ENCODE measurements at regions not wholly inside any gene's neighbourhood (a gene's known extent, or its start where the extent isn't known, plus 50 kb on each side); places are given as distances from the start of the nearest gene placed in this dataset.
"Not testable (repeated sequence)": the region's sequence is repeated elsewhere in the genome, so short reads cannot be mapped to it uniquely, and the experiment has no call there.

GRCh38 chr6:131336596-131336995 lies 201.3 kb downstream of the AKAP7 start:
- Histone ChIP-seq H3K4me1 (ENCODE audit: control insufficient read depth in 1 of 2, insufficient read depth in 2 of 2, low read length in 2 of 2) (no peaks in the 10 kb centered on the region), H3K4me3 (ENCODE audit: low read length in 2 of 2) (no peak overlapping the region), H3K27me3 (ENCODE audit: control insufficient read depth in 1 of 2, insufficient read depth in 2 of 2, low read length in 1 of 2) (no peaks in the 10 kb centered on the region), H3K36me3 (ENCODE audit: control insufficient read depth in 1 of 2, insufficient read depth in 2 of 2, low read length in 1 of 2) (no peaks in the 10 kb centered on the region), H3K9me3 (ENCODE audit: control insufficient read depth, low read length) (no peaks in the 10 kb centered on the region), H3K27ac (ENCODE audit: low read depth in 1 of 2, low read length in 2 of 2) (no peak overlapping the region)
- WGBS, 2 donors, result 86% methylated on average over 4 of the region's 4 CpGs
- intact Hi-C loops (cut with DNase I), result no loop called here
- ATAC-seq (ENCODE audit: low FRiP score) (no peak), DNase-seq (no peak)

- H3K36me3 ChIP-seq (ENCODE audit: control insufficient read depth in 1 of 2, insufficient read depth in 2 of 2, low read length in 1 of 2); DNase-seq; H3K27ac ChIP-seq (ENCODE audit: low read depth in 1 of 2, low read length in 2 of 2); H3K4me3 ChIP-seq (ENCODE audit: low read length in 2 of 2); H3K27me3 ChIP-seq (ENCODE audit: control insufficient read depth in 1 of 2, insufficient read depth in 2 of 2, low read length in 1 of 2); ATAC-seq (ENCODE audit: low FRiP score); intact Hi-C loops (cut with DNase I); H3K9me3 ChIP-seq (ENCODE audit: control insufficient read depth, low read length); H3K4me1 ChIP-seq (ENCODE audit: control insufficient read depth in 1 of 2, insufficient read depth in 2 of 2, low read length in 2 of 2): not testable (repeated sequence)
- 64 to 68% methylated on average over 4 of the region's 4 CpGs for WGBS, 2 donors
Measured at GRCh38 chr6:131346896-131347295, 211.6 kb downstream of the AKAP7 start.

GRCh38 chr6:131348572-131348971 lies 213.3 kb downstream of the AKAP7 start:
- Histone ChIP-seq H3K27me3 (ENCODE audit: control insufficient read depth in 1 of 2, insufficient read depth in 2 of 2, low read length in 1 of 2) (no peaks in the 10 kb centered on the region), H3K4me3 (ENCODE audit: low read length in 2 of 2) (no peak overlapping the region), H3K4me1 (ENCODE audit: control insufficient read depth in 1 of 2, insufficient read depth in 2 of 2, low read length in 2 of 2) (no peaks in the 10 kb centered on the region), H3K9me3 (ENCODE audit: control insufficient read depth, low read length) (no peaks in the 10 kb centered on the region), H3K36me3 (ENCODE audit: control insufficient read depth in 1 of 2, insufficient read depth in 2 of 2, low read length in 1 of 2) (no peaks in the 10 kb centered on the region), H3K27ac (ENCODE audit: low read depth in 1 of 2, low read length in 2 of 2) (no peak overlapping the region)
- 61 to 67% methylated on average over 5 of the region's 5 CpGs for WGBS, 2 donors
- intact Hi-C loops (cut with DNase I), result no loop called here
- DNase-seq (no peak), ATAC-seq (ENCODE audit: low FRiP score) (no peak)

- intact Hi-C loops (cut with DNase I), result no loop called here
- Histone ChIP-seq H3K27ac (ENCODE audit: low read depth in 1 of 2, low read length in 2 of 2) (no peak overlapping the region), H3K9me3 (ENCODE audit: control insufficient read depth, low read length) (no peaks in the 10 kb centered on the region), H3K36me3 (ENCODE audit: control insufficient read depth in 1 of 2, insufficient read depth in 2 of 2, low read length in 1 of 2) (no peaks in the 10 kb centered on the region), H3K27me3 (ENCODE audit: control insufficient read depth in 1 of 2, insufficient read depth in 2 of 2, low read length in 1 of 2) (no peaks in the 10 kb centered on the region), H3K4me1 (ENCODE audit: control insufficient read depth in 1 of 2, insufficient read depth in 2 of 2, low read length in 2 of 2) (no peaks in the 10 kb centered on the region), H3K4me3 (ENCODE audit: low read length in 2 of 2) (no peak overlapping the region)
- ATAC-seq (ENCODE audit: low FRiP score) (no peak), DNase-seq (no peak)
- WGBS, 2 donors, result 38 to 85% methylated on average over 1 of the region's 1 CpG
Measured at GRCh38 chr6:131349199-131349598, 213.9 kb downstream of the AKAP7 start.

- H3K27ac ChIP-seq (ENCODE audit: low read depth in 1 of 2, low read length in 2 of 2), result no peak overlapping the region
- H3K4me1 ChIP-seq (ENCODE audit: control insufficient read depth in 1 of 2, insufficient read depth in 2 of 2, low read length in 2 of 2), result no peaks in the 10 kb centered on the region
- no peaks in the 10 kb centered on the region for H3K36me3 ChIP-seq (ENCODE audit: control insufficient read depth in 1 of 2, insufficient read depth in 2 of 2, low read length in 1 of 2)
- 95 to 96% methylated on average over 3 of the region's 3 CpGs for WGBS, 2 donors
- no peaks in the 10 kb centered on the region for H3K9me3 ChIP-seq (ENCODE audit: control insufficient read depth, low read length)
- H3K4me3 ChIP-seq (ENCODE audit: low read length in 2 of 2), result no peak overlapping the region
- ATAC-seq (ENCODE audit: low FRiP score) (no peak), DNase-seq (no peak)
- intact Hi-C loops (cut with DNase I), result no loop called here
- no peaks in the 10 kb centered on the region for H3K27me3 ChIP-seq (ENCODE audit: control insufficient read depth in 1 of 2, insufficient read depth in 2 of 2, low read length in 1 of 2)
Measured at GRCh38 chr6:131353106-131353505, 217.8 kb downstream of the AKAP7 start.

- Histone ChIP-seq H3K27ac (ENCODE audit: low read depth in 1 of 2, low read length in 2 of 2) (no peak overlapping the region), H3K36me3 (ENCODE audit: control insufficient read depth in 1 of 2, insufficient read depth in 2 of 2, low read length in 1 of 2) (no peaks in the 10 kb centered on the region), H3K4me1 (ENCODE audit: control insufficient read depth in 1 of 2, insufficient read depth in 2 of 2, low read length in 2 of 2) (no peaks in the 10 kb centered on the region), H3K9me3 (ENCODE audit: control insufficient read depth, low read length) (no peaks in the 10 kb centered on the region), H3K27me3 (ENCODE audit: control insufficient read depth in 1 of 2, insufficient read depth in 2 of 2, low read length in 1 of 2) (no peaks in the 10 kb centered on the region), H3K4me3 (ENCODE audit: low read length in 2 of 2) (no peak overlapping the region)
- 95 to 97% methylated on average over 4 of the region's 4 CpGs for WGBS, 2 donors
- no peak for ATAC-seq (ENCODE audit: low FRiP score)
- intact Hi-C loops (cut with DNase I), result no loop called here
- no peak for DNase-seq
Measured at GRCh38 chr6:131353876-131354275, 218.6 kb downstream of the AKAP7 start.

GRCh38 chr6:131354356-131354755 lies 218.7 kb upstream of the ARG1 start:
- intact Hi-C loops (cut with DNase I), result no loop called here
- Histone ChIP-seq H3K4me3 (ENCODE audit: low read length in 2 of 2) (no peak overlapping the region), H3K27me3 (ENCODE audit: control insufficient read depth in 1 of 2, insufficient read depth in 2 of 2, low read length in 1 of 2) (no peaks in the 10 kb centered on the region), H3K4me1 (ENCODE audit: control insufficient read depth in 1 of 2, insufficient read depth in 2 of 2, low read length in 2 of 2) (no peaks in the 10 kb centered on the region), H3K27ac (ENCODE audit: low read depth in 1 of 2, low read length in 2 of 2) (no peak overlapping the region), H3K9me3 (ENCODE audit: control insufficient read depth, low read length) (no peaks in the 10 kb centered on the region), H3K36me3 (ENCODE audit: control insufficient read depth in 1 of 2, insufficient read depth in 2 of 2, low read length in 1 of 2) (no peaks in the 10 kb centered on the region)
- WGBS, 2 donors, result 84 to 94% methylated on average over 2 of the region's 2 CpGs
- ATAC-seq (ENCODE audit: low FRiP score), result no peak
- no peak for DNase-seq

- intact Hi-C loops (cut with DNase I), result no loop called here
- Histone ChIP-seq H3K27me3 (ENCODE audit: control insufficient read depth in 1 of 2, insufficient read depth in 2 of 2, low read length in 1 of 2) (no peaks in the 10 kb centered on the region), H3K27ac (ENCODE audit: low read depth in 1 of 2, low read length in 2 of 2) (no peak overlapping the region), H3K36me3 (ENCODE audit: control insufficient read depth in 1 of 2, insufficient read depth in 2 of 2, low read length in 1 of 2) (no peaks in the 10 kb centered on the region), H3K4me1 (ENCODE audit: control insufficient read depth in 1 of 2, insufficient read depth in 2 of 2, low read length in 2 of 2) (no peaks in the 10 kb centered on the region), H3K4me3 (ENCODE audit: low read length in 2 of 2) (no peak overlapping the region), H3K9me3 (ENCODE audit: control insufficient read depth, low read length) (no peaks in the 10 kb centered on the region)
- ATAC-seq (ENCODE audit: low FRiP score) (no peak), DNase-seq (no peak)
- 86 to 87% methylated on average over 2 of the region's 2 CpGs for WGBS, 2 donors
Measured at GRCh38 chr6:131356161-131356560, 216.9 kb upstream of the ARG1 start.

GRCh38 chr6:131357501-131357900 lies 215.5 kb upstream of the ARG1 start:
- WGBS, 2 donors, result 8 to 14% methylated on average over 2 of the region's 2 CpGs

More at GRCh38 chr6:131357501-131357900, 215.5 kb upstream of the ARG1 start:
- no peak for DNase-seq
- Histone ChIP-seq H3K36me3 (ENCODE audit: control insufficient read depth in 1 of 2, insufficient read depth in 2 of 2, low read length in 1 of 2) (no peaks in the 10 kb centered on the region), H3K27me3 (ENCODE audit: control insufficient read depth in 1 of 2, insufficient read depth in 2 of 2, low read length in 1 of 2) (no peaks in the 10 kb centered on the region), H3K27ac (ENCODE audit: low read depth in 1 of 2, low read length in 2 of 2) (no peak overlapping the region), H3K4me3 (ENCODE audit: low read length in 2 of 2) (no peak overlapping the region), H3K4me1 (ENCODE audit: control insufficient read depth in 1 of 2, insufficient read depth in 2 of 2, low read length in 2 of 2) (no peaks in the 10 kb centered on the region), H3K9me3 (ENCODE audit: control insufficient read depth, low read length) (no peaks in the 10 kb centered on the region)
- no peak for ATAC-seq (ENCODE audit: low FRiP score)
- intact Hi-C loops (cut with DNase I), result no loop called here

Measured in aorta (tissue), 5 donors.